Non-pigmented ciliary epithelial cell (primary cell): ENCODE measurements at regions not wholly inside any gene's neighbourhood (a gene's known extent, or its start where the extent isn't known, plus 50 kb on each side); places are given as distances from the start of the nearest gene placed in this dataset.
"Not testable (repeated sequence)": the region's sequence is repeated elsewhere in the genome, so short reads cannot be mapped to it uniquely, and the experiment has no call there.

Experiments used
- DNase-seq: peaks from one replicate; pipeline ENCODE4 v3.0.0-alpha.2; 2010; ENCODE audit warnings: low read depth

GRCh38 chr4:154982187-154983047 lies 201.3 kb downstream of the RBM46 start:
- DNase-seq, result no peak

- no peak for DNase-seq
Observed at GRCh38 chr4:154983714-154984113, 202.6 kb downstream of the RBM46 start.

- no peak for DNase-seq
Observed at GRCh38 chr4:154984148-154984547, 203.1 kb downstream of the RBM46 start.

GRCh38 chr4:154984616-154985015 lies 203.5 kb downstream of the RBM46 start:
- no peak for DNase-seq

- DNase-seq, result no peak
Observed at GRCh38 chr4:154985673-154986072, 204.6 kb downstream of the RBM46 start.

GRCh38 chr4:154988511-154988910 lies 207.4 kb downstream of the RBM46 start:
- DNase-seq, result no peak

GRCh38 chr4:154989511-154989910 lies 208.4 kb downstream of the RBM46 start:
- DNase-seq, result no peak

- not testable (repeated sequence) for DNase-seq
Observed at GRCh38 chr4:154997866-154998265, 210.6 kb upstream of the NPY2R start.

- DNase-seq, result no peak
Observed at GRCh38 chr4:154998284-154998683, 210.2 kb upstream of the NPY2R start.

GRCh38 chr4:154998773-154999172 lies 209.7 kb upstream of the NPY2R start:
- DNase-seq, result no peak

- no peak for DNase-seq
Observed at GRCh38 chr4:154999950-155000578, 208.4 kb upstream of the NPY2R start.

GRCh38 chr4:155001251-155001650 lies 207.2 kb upstream of the NPY2R start:
- no peak for DNase-seq

GRCh38 chr4:155005395-155006090 lies 202.9 kb upstream of the NPY2R start:
- no peak for DNase-seq

GRCh38 chr4:155007660-155008176 lies 200.7 kb upstream of the NPY2R start:
- no peak for DNase-seq

- no peak for DNase-seq
Observed at GRCh38 chr4:155008389-155008788, 200.0 kb upstream of the NPY2R start.

- no peak for DNase-seq
Observed at GRCh38 chr4:155009288-155009687, 199.1 kb upstream of the NPY2R start.

GRCh38 chr4:155010376-155010775 lies 198.1 kb upstream of the NPY2R start:
- DNase-seq, result no peak

GRCh38 chr4:155011163-155011780 lies 197.2 kb upstream of the NPY2R start:
- no peak for DNase-seq

- no peak for DNase-seq
Observed at GRCh38 chr4:155012469-155012868, 196.0 kb upstream of the NPY2R start.

- DNase-seq, result no peak
Observed at GRCh38 chr4:155017426-155017825, 191.0 kb upstream of the NPY2R start.

GRCh38 chr4:155025762-155026457 lies 182.5 kb upstream of the NPY2R start:
- no peak for DNase-seq

- no peak for DNase-seq
Observed at GRCh38 chr4:155026715-155027114, 181.7 kb upstream of the NPY2R start.
